IMR-90 (cell line): ENCODE measurements at regions not wholly inside any gene's neighbourhood (a gene's known extent, or its start where the extent isn't known, plus 50 kb on each side); places are given as distances from the start of the nearest gene placed in this dataset.

Experiments
- ATAC-seq: fragments of 200-7000 bp; cut with Tn5 transposase; 2 replicates; pipeline ENCODE4 v1.9.1; 2020; ENCODE audit warnings: low read depth, mild to moderate bottlenecking, moderate library complexity
- BruUV-seq: library from RNA; stranded (reverse); fragments of 400-500 nt; replicated peaks from 2 replicates; lab custom pipeline; 2021; lab: Mats Ljungman, UMichigan
- CTCF ChIA-PET: fragments of 300-600 bp; formaldehyde crosslinking; extraction: SDS; loops from one replicate; lab custom pipeline; 2021; ENCODE audit warnings: antibody characterized with exemption; lab: Yijun Ruan, JAX
- POLR2A ChIA-PET: fragments of 300-600 bp; sonication (Branson Sonifier 250); formaldehyde crosslinking; loops from one replicate; lab custom pipeline; 2022; ENCODE audit warnings: antibody characterized with exemption; ENCODE audit not compliant: unreplicated experiment; lab: Charles Lee
- DNase-seq: peaks from one replicate; pipeline ENCODE4 v3.0.0; 2013
- H2AFZ ChIP-seq: replicated peaks from 2 replicates; pipeline ENCODE3; 2013; ENCODE audit warnings: low read length, mild to moderate bottlenecking; ENCODE audit not compliant: poor library complexity
- H2AK5ac ChIP-seq: 2 replicates; pipeline ENCODE4 v1.6.1; 2013; ENCODE audit warnings: low read depth, low read length, inconsistent platforms
- H2AK9ac ChIP-seq: replicated peaks from 2 replicates; pipeline ENCODE3; 2013; ENCODE audit warnings: mild to moderate bottlenecking, low read depth, low read length, moderate library complexity; ENCODE audit not compliant: poor library complexity
- H2BK120ac ChIP-seq: 2 replicates; pipeline ENCODE4 v1.6.1; 2013; ENCODE audit warnings: low read depth, low read length, inconsistent platforms
- H2BK15ac ChIP-seq: 3 replicates; pipeline ENCODE4 v1.6.1; 2013; ENCODE audit warnings: low read depth, low read length, inconsistent platforms
- H2BK20ac ChIP-seq: 2 replicates; pipeline ENCODE4 v1.6.1; 2013; ENCODE audit warnings: low read depth, mild to moderate bottlenecking, inconsistent platforms, low read length, moderate library complexity
- H2BK5ac ChIP-seq: 2 replicates; pipeline ENCODE4 v1.6.1; 2013; ENCODE audit warnings: mild to moderate bottlenecking, low read depth, low read length, inconsistent platforms; ENCODE audit not compliant: poor library complexity, severe bottlenecking
- H3K14ac ChIP-seq: replicated peaks from 2 replicates; pipeline ENCODE4 v1.6.1; 2013; ENCODE audit warnings: low read depth, low read length, inconsistent platforms
- H3K18ac ChIP-seq: 2 replicates; pipeline ENCODE4 v1.6.1; 2013; ENCODE audit warnings: low read depth, low read length, control low read depth
- H3K23ac ChIP-seq: 2 replicates; pipeline ENCODE4 v1.6.1; 2013; ENCODE audit warnings: low read depth, low read length, inconsistent platforms
- H3K27ac ChIP-seq: 2 replicates; pipeline ENCODE4 v1.5.1; 2013; ENCODE audit warnings: mild to moderate bottlenecking, control low read depth, low read length; ENCODE audit not compliant: insufficient read depth
- H3K27me3 ChIP-seq: 2 replicates; pipeline ENCODE4 v1.6.1; 2013; ENCODE audit warnings: low read length; ENCODE audit not compliant: control insufficient read depth, insufficient read depth
- H3K36me3 ChIP-seq: 2 replicates; pipeline ENCODE4 v1.6.1; 2013; ENCODE audit warnings: low read length, mixed read lengths; ENCODE audit not compliant: control insufficient read depth, insufficient read depth
- H3K4ac ChIP-seq: 2 replicates; pipeline ENCODE4 v1.6.1; 2013; ENCODE audit warnings: low read depth, low read length, inconsistent platforms
- H3K4me1 ChIP-seq: 2 replicates; pipeline ENCODE4 v1.6.1; 2013; ENCODE audit warnings: low read length, mixed read lengths; ENCODE audit not compliant: control insufficient read depth, insufficient read depth
- H3K4me2 ChIP-seq: 2 replicates; pipeline ENCODE4 v1.6.1; 2013; ENCODE audit warnings: low read depth, mild to moderate bottlenecking, control low read depth, low read length, moderate library complexity
- H3K4me3 ChIP-seq: 2 replicates; pipeline ENCODE4 v1.5.1; 2013; ENCODE audit warnings: low read depth, mild to moderate bottlenecking, control low read depth, low read length, moderate library complexity; ENCODE audit not compliant: insufficient read depth
- H3K56ac ChIP-seq: 2 replicates; pipeline ENCODE4 v1.6.1; 2013; ENCODE audit warnings: low read length, inconsistent platforms; ENCODE audit not compliant: insufficient read depth; ENCODE audit errors: extremely low read depth
- H3K79me1 ChIP-seq, 2 experiments: 2 replicates each; pipeline ENCODE4 v1.6.1; 2013; ENCODE audit warnings: low read length in 2 of 2, inconsistent platforms in 1 of 2, low read depth in 1 of 2
- H3K9ac ChIP-seq: 2 replicates; pipeline ENCODE4 v1.6.1; 2013; ENCODE audit warnings: low read depth, low read length, control low read depth
- H3K9me1 ChIP-seq: 2 replicates; pipeline ENCODE4 v1.6.1; 2013; ENCODE audit warnings: low read length, inconsistent platforms; ENCODE audit not compliant: insufficient read depth
- H3K9me3 ChIP-seq: 2 replicates; pipeline ENCODE4 v1.6.1; 2013; ENCODE audit warnings: low read length; ENCODE audit not compliant: control insufficient read depth, insufficient read depth
- H4K20me1 ChIP-seq: 2 replicates; pipeline ENCODE4 v1.6.1; 2013; ENCODE audit warnings: low read length, inconsistent platforms; ENCODE audit not compliant: insufficient read depth
- H4K5ac ChIP-seq: 2 replicates; pipeline ENCODE4 v1.6.1; 2013; ENCODE audit warnings: mild to moderate bottlenecking, low read depth, low read length, control low read depth
- H4K8ac ChIP-seq, 2 experiments: 2 replicates each; pipeline ENCODE4 v1.6.1; 2013; ENCODE audit warnings: low read depth in 2 of 2, low read length in 2 of 2, control low read depth in 1 of 2, inconsistent platforms in 1 of 2
- H4K91ac ChIP-seq: 2 replicates; pipeline ENCODE4 v1.6.1; 2013; ENCODE audit warnings: low read depth, low read length, inconsistent platforms; ENCODE audit not compliant: insufficient read depth
- BHLHE40 ChIP-seq: fragments of 150-350 bp; IDR thresholded peaks from 2 replicates; pipeline ENCODE4 v1.6.1; 2016; ENCODE audit warnings: mild to moderate bottlenecking, low read depth, low read length
- CEBPB ChIP-seq: IDR thresholded peaks from 2 replicates; pipeline ENCODE4 v1.6.1; 2012; ENCODE audit warnings: low read depth, low read length, improper control_type of control experiment
- CHD1 ChIP-seq: IDR thresholded peaks from 2 replicates; pipeline ENCODE4 v1.6.1; 2012; ENCODE audit warnings: low read depth, low read length, improper control_type of control experiment
- CTCF ChIP-seq: conservative IDR thresholded peaks from 2 replicates; pipeline ENCODE4 v1.5.1; 2012; ENCODE audit warnings: mild to moderate bottlenecking, low read depth, low read length, improper control_type of control experiment
- ELK1 ChIP-seq: fragments of 150-350 bp; IDR thresholded peaks from 2 replicates; pipeline ENCODE4 v1.6.1; 2016; ENCODE audit warnings: low read depth, mild to moderate bottlenecking, low read length, moderate library complexity, borderline replicate concordance
- FOS ChIP-seq: fragments of 150-350 bp; IDR thresholded peaks from 2 replicates; pipeline ENCODE4 v1.6.1; 2016; ENCODE audit warnings: low read depth, low read length
- MAFK ChIP-seq: IDR thresholded peaks from 2 replicates; pipeline ENCODE4 v1.6.1; 2012; ENCODE audit warnings: low read depth, low read length, improper control_type of control experiment
- MAZ ChIP-seq: IDR thresholded peaks from 2 replicates; pipeline ENCODE4 v1.6.1; 2012; ENCODE audit warnings: low read depth, mild to moderate bottlenecking, low read length, improper control_type of control experiment, moderate library complexity, borderline replicate concordance
- MXI1 ChIP-seq: IDR thresholded peaks from 2 replicates; pipeline ENCODE4 v1.6.1; 2012; ENCODE audit warnings: low read depth, mild to moderate bottlenecking, low read length, moderate library complexity, borderline replicate concordance
- NFE2L2 ChIP-seq: fragments of 150-350 bp; IDR thresholded peaks from 2 replicates; pipeline ENCODE4 v1.6.1; 2016; ENCODE audit warnings: low read depth, mild to moderate bottlenecking, low read length
- POLR2A ChIP-seq: IDR thresholded peaks from 2 replicates; pipeline ENCODE4 v1.6.1; 2012; ENCODE audit warnings: mild to moderate bottlenecking, low read depth, low read length
- RAD21 ChIP-seq: IDR thresholded peaks from 2 replicates; pipeline ENCODE4 v1.6.1; 2012; ENCODE audit warnings: low read length, improper control_type of control experiment
- RCOR1 ChIP-seq: IDR thresholded peaks from 2 replicates; pipeline ENCODE4 v1.6.1; 2012; ENCODE audit warnings: mild to moderate bottlenecking, low read length, improper control_type of control experiment; ENCODE audit not compliant: insufficient replicate concordance
- RFX5 ChIP-seq: IDR thresholded peaks from 2 replicates; pipeline ENCODE4 v1.8.0; 2012; ENCODE audit warnings: low read depth, mild to moderate bottlenecking, low read length, moderate library complexity
- SMC3 ChIP-seq: fragments of 150-350 bp; IDR thresholded peaks from 2 replicates; pipeline ENCODE4 v1.6.1; 2016; ENCODE audit warnings: low read depth, mild to moderate bottlenecking, antibody characterized with exemption, low read length, moderate library complexity
- USF2 ChIP-seq: fragments of 150-350 bp; IDR thresholded peaks from 2 replicates; pipeline ENCODE4 v1.6.1; 2017; ENCODE audit warnings: mild to moderate bottlenecking, antibody characterized with exemption, low read length, low read depth
- WGBS, 2 experiments: methylation state at CpG; one replicate each; pipeline versions ENCODE4 v1.1.5 to v1.1.7; 2013; ENCODE audit warnings: missing lambda C conversion rate in 2 of 2; ENCODE audit not compliant: insufficient read length in 1 of 2; ENCODE audit errors: extremely low coverage in 2 of 2; 5-methylcytosine and 5-hydroxymethylcytosine counted together
- dilution Hi-C: fragments of 300-500 bp; cut with HindIII; formaldehyde crosslinking; loops from one replicate; pipeline ENCODE4 v1.14.3; 2018; ENCODE audit warnings: low sequenced_read_pairs; ENCODE audit not compliant: unreplicated experiment
- in situ Hi-C: fragments of 300-500 bp; cut with MboI; formaldehyde crosslinking; loops from 3 replicates; pipeline ENCODE4 v1.14.3; 2019; ENCODE audit warnings: low sequenced_read_pairs, inconsistent platforms, mixed read lengths
- intact Hi-C: fragments of 100-400 bp; cut with micrococcal nuclease; formaldehyde crosslinking; loops from 2 replicates; pipeline ENCODE4 v1.10.0; 2022

GRCh38 chr1:80759354-80759753 is 1041.4 kb upstream of the ADGRL2 start:
- TF ChIP-seq USF2 = no peak
- TF ChIP-seq MXI1 = no peak
- no peak for TF ChIP-seq CTCF
- TF ChIP-seq NFE2L2 = no peak
- TF ChIP-seq POLR2A = no peak
- no peak for TF ChIP-seq CEBPB
- TF ChIP-seq CHD1 = no peak
- no peak for TF ChIP-seq RCOR1
- no peak for TF ChIP-seq SMC3
- TF ChIP-seq RFX5 = no peak
- no peak for TF ChIP-seq MAFK
- TF ChIP-seq FOS = no peak
- TF ChIP-seq RAD21 = no peak
- TF ChIP-seq BHLHE40 = no peak
- no peak for TF ChIP-seq ELK1
- TF ChIP-seq MAZ = no peak
- ChIA-PET POLR2A (no interaction called here), CTCF (no interaction called here)
- H2AK9ac ChIP-seq = no peak overlapping the region
- H3K9me1 ChIP-seq = no peaks in the 10 kb centered on the region
- no peak overlapping the region for H3K18ac ChIP-seq
- no peak overlapping the region for H4K8ac ChIP-seq
- no peaks in the 10 kb centered on the region for H3K9me3 ChIP-seq
- H3K56ac ChIP-seq = no peak overlapping the region
- DNase-seq (no peak), ATAC-seq (no peak)
- H4K5ac ChIP-seq = no peak overlapping the region
- no peak overlapping the region for H2AFZ ChIP-seq
- no peaks in the 10 kb centered on the region for H4K20me1 ChIP-seq
- dilution Hi-C loops = no loop called here
- no peak overlapping the region for H2BK5ac ChIP-seq
- no peak overlapping the region for H3K4ac ChIP-seq
- no peak overlapping the region for H3K4me3 ChIP-seq
- H3K27ac ChIP-seq = no peak overlapping the region
- no TSS peak for BruUV-seq
- H3K23ac ChIP-seq = no peak overlapping the region
- no peaks in the 10 kb centered on the region for H3K36me3 ChIP-seq
- H3K9ac ChIP-seq = no peak overlapping the region
- no peaks in the 10 kb centered on the region for H3K79me1 ChIP-seq
- WGBS, 2 experiments = no CpG with 5 or more reads among the region's 1 CpG
- no peak overlapping the region for H3K14ac ChIP-seq
- H4K91ac ChIP-seq = no peak overlapping the region
- H2BK20ac ChIP-seq = no peak overlapping the region
- H2BK15ac ChIP-seq = no peak overlapping the region
- H2BK120ac ChIP-seq = no peak overlapping the region
- intact Hi-C loops = no loop called here
- H3K4me1 ChIP-seq = no peaks in the 10 kb centered on the region
- H3K4me2 ChIP-seq = no peak overlapping the region
- in situ Hi-C loops = no loop called here
- no peaks in the 10 kb centered on the region for H3K27me3 ChIP-seq
- H2AK5ac ChIP-seq = no peak overlapping the region
